HG02763 (cell line): ENCODE measurements at regions not wholly inside any gene's neighbourhood (a gene's known extent, or its start where the extent isn't known, plus 50 kb on each side); places are given as distances from the start of the nearest gene placed in this dataset.
"Not testable (repeated sequence)": the region's sequence is repeated elsewhere in the genome, so short reads cannot be mapped to it uniquely, and the experiment has no call there.

Source experiments
- ATAC-seq: cut with Tn5 transposase; IDR thresholded peaks from one replicate; pipeline ENCODE4 v1.9.1; 2021; ENCODE audit warnings: mild to moderate bottlenecking, moderate library complexity; ENCODE audit not compliant: unreplicated experiment

- ATAC-seq: no peak
Measured at GRCh38 chr14:43356382-43356781, 1150.7 kb downstream of the FSCB start.

GRCh38 chr14:43341921-43342320 is 1165.2 kb downstream of the FSCB start:
- ATAC-seq: no peak

DNA sequence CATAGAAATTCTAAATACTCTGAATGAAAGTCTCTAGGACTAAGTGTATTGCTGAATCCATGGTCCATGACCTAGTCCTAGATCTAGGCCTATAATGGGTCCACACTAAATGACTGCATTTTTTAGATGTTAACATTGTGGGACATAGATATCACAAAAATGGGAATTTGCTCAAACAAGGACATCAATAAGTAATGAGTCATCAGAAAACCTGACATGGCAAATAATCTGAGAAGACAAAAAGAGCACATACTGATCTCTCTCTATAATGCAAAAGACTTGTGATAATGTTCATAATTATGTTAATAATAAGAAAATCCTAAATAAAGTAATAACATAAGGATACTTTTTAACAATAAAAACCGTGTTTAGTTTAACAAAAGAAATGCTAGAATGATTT is 1168.4 kb downstream of the FSCB start:
- ATAC-seq: no peak

DNA sequence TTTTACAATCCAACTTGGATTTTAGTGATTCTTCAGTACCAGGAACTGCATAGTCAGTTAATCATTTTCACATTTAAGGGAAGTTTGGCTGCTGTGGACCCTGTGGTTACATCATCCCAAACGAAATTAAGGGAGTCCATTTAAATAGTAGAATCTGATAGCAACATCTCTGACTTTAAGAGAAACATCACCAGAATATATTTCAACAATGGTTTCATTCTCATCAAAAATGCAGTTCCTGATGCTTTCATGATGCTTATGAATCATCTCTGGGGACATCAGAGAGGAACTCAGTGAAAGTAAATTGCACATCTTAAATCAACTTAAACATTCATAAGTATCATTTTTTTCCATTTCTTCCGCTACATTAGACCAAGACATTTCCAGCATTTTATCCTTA is 1170.7 kb downstream of the FSCB start:
- no peak for ATAC-seq

DNA sequence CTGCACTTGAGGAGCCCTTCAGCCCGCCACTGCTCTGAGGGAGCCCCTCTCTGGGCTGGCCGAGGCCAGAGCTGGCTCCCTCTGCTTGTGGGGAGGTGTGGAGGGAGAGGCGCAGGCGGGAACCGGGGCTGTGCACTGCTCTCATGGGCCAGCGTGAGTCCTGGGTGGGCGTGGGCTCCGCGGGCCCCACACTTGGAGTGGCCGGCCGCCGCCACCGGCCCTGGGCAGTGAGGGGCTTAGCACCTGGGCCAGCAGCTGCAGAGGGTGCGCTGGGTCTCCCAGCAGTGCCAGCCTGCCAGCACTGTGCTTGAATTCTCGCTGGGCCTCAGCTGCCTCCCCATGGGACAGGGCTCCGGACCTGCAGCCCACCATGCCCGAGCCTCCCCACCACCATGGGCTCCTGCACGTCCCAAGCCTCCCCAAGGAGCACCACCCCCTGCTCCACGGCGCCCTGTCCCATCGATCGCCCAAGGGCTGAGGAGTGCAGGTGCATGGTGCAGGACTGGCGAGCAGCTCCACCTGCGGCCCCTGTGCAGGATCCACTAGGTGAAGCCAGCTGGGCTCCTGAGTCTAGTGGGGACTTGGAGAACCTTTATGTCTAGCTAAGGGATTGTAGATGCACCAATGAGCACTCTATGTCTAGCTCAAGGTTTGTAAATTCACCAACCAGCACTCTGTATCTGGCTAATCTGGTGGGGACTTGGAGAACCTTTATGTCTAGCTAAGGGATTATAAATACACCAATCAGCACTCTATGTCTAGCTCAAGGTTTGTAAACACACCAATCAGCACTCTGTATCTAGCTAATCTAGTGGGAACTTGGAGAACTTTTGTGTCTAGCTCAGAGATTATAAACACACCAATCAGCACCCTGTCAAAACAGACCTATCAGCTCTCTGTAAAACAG is 1180.3 kb downstream of the FSCB start:
- ATAC-seq: not testable (repeated sequence)

- ATAC-seq: no peak
Measured at GRCh38 chr14:43316427-43316826, 1190.7 kb downstream of the FSCB start.

- no peak for ATAC-seq
Measured at GRCh38 chr14:43313719-43314118, 1193.4 kb downstream of the FSCB start.

GRCh38 chr14:43308421-43309110 is 1198.5 kb downstream of the FSCB start:
- ATAC-seq: no peak

DNA sequence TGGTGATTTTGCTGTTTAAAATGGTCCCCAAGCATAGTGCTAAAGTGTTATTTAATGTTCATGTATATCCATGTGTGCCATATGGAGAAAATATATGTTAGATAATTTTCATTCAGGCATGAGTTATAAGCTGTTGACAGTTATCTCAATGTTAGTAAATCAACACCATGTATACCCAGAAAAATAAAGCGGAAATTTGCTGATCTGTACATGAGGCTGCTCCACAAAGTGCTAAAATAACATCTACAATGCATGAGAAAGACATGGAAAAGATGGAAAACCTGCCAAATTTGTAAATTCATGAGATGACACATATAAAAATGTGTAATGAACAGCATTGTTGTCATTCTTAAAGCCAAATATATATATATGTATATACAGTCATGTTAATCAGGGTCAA is 1199.2 kb downstream of the FSCB start:
- no peak for ATAC-seq

GRCh38 chr14:43306053-43306452 is 1201.0 kb downstream of the FSCB start:
- ATAC-seq: no peak

GRCh38 chr14:43297794-43298193 is 1209.3 kb downstream of the FSCB start:
- ATAC-seq: no peak

DNA sequence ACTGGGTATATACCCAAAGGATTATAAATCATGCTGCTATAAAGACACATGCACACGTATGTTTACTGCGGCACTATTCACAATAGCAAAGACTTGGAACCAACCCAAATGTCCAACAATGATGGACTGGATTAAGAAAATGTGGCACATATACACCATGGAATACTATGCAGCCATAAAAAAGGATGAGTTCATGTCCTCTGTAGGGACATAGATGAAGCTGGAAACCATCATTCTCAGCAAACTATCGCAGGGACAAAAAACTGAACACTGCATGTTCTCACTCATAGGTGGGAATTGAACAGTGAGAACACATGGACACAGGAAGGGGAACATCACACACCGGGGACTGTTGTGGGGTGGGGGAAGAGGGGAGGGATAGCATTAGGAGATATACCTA is 1211.0 kb downstream of the FSCB start:
- not testable (repeated sequence) for ATAC-seq

DNA sequence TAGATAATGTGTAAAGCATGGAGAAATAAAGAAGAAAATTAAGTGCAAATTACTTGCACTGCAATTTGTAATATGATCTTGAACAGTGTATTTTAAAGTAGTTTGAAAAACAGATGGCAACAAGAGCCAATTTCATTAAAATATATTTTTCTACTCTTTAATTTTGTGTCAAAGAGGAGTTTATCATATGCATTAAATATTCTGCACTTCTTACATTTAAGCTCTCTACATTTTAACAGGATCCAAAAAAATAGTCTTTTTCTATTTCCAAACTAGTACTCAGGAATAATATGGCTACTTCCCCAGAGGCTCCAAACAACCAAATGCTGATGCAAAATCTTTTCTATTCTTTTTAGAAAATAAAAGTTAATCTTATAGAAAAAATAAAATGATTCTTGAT is 1221.5 kb downstream of the FSCB start:
- ATAC-seq: no peak

- no peak for ATAC-seq
Measured at GRCh38 chr14:43260056-43260455, 1247.0 kb downstream of the FSCB start.

DNA sequence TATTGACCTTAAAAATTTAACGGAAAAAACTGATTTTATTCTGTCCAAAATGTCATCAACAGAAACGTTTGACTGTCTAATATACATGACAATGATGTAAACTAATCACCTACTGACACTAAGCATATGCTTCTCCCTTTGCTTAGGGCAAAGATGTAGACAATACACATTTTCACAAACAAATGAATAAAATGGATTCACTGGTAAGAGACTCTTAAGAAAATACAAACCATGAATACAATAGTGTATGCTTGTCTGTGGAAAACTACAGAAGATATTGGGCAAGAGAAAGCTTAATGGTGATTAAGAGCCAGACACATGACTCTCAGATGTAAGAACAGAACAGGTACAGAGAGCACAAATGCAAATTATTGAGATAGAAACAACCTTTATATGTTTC is 1248.7 kb downstream of the FSCB start:
- ATAC-seq: no peak

GRCh38 chr14:43256996-43257395 is 1250.1 kb downstream of the FSCB start:
- not testable (repeated sequence) for ATAC-seq

- no peak for ATAC-seq
Measured at GRCh38 chr14:43252866-43253265, 1254.2 kb downstream of the FSCB start.

- ATAC-seq: no peak
Measured at GRCh38 chr14:43249591-43249990, 1257.5 kb downstream of the FSCB start.

- no peak for ATAC-seq
Measured at GRCh38 chr14:43249116-43249515, 1258.0 kb downstream of the FSCB start.

DNA sequence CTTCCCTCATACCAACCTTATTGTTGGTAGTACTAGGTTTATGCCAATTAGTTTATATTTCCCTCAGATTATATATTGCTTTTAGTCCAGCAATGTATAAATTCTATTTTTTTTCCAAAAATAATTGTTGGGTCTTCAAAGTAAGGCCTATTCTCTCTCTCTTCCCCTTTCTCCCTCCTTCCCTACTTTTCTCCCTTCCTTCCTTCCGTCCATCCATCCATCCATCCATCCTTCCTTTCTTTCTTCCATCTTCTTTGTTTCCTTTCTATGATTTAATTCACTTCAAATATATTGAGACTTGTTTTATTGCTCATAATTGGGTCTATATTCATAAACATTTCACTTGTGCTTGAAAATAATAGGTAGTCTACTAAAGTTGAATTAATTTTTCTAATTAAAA is 1259.2 kb downstream of the FSCB start:
- no peak for ATAC-seq

GRCh38 chr14:43244142-43244625 is 1262.9 kb downstream of the FSCB start:
- no peak for ATAC-seq

- no peak for ATAC-seq
Measured at GRCh38 chr14:43243168-43243567, 1263.9 kb downstream of the FSCB start.
